GM12878 (cell line): ENCODE measurements at regions not wholly inside any gene's neighbourhood (a gene's known extent, or its start where the extent isn't known, plus 50 kb on each side); places are given as distances from the start of the nearest gene placed in this dataset.
"Not testable (repeated sequence)": the region's sequence is repeated elsewhere in the genome, so short reads cannot be mapped to it uniquely, and the experiment has no call there.

Experiments used
- ATAC-seq: fragments of 200-7000 bp; cut with Tn5 transposase; 3 replicates; pipeline ENCODE4 v1.9.1; 2020; ENCODE audit warnings: mild to moderate bottlenecking, moderate library complexity
- BruUV-seq: library from RNA; stranded (reverse); fragments of 400-500 nt; replicated peaks from 2 replicates; lab custom pipeline; 2021; lab: Mats Ljungman, UMichigan
- CTCF ChIA-PET: fragments of 300-600 bp; sonication (Branson Sonifier 250); formaldehyde crosslinking; extraction: SDS; loops from one replicate; lab custom pipeline; 2021; ENCODE audit warnings: inconsistent platforms; lab: Yijun Ruan, JAX
- POLR2A ChIA-PET: fragments of 350-600 bp; formaldehyde crosslinking; extraction: SDS; loops from one replicate; lab custom pipeline; 2021; ENCODE audit warnings: inconsistent platforms; lab: Charles Lee
- RAD21 ChIA-PET: fragments of 300-600 bp; sonication (Branson Sonifier 250); formaldehyde crosslinking; loops from one replicate; lab custom pipeline; 2023; ENCODE audit warnings: antibody characterized with exemption; ENCODE audit not compliant: unreplicated experiment; lab: Charles Lee
- SMC1A ChIA-PET: fragments of 300-600 bp; sonication (Branson Sonifier 250); formaldehyde crosslinking; loops from one replicate; lab custom pipeline; 2023; ENCODE audit not compliant: unreplicated experiment, uncharacterized antibody; lab: Charles Lee
- DNase-seq: peaks from one replicate; pipeline ENCODE4 v3.0.0-alpha.2; 2011; ENCODE audit warnings: low read depth, low spot score
- FAIRE-seq: peaks from 3 replicates; lab custom pipeline; 2011; peaks lifted over from hg19 to GRCh38; lab: Jason Lieb, UNC
- H2AFZ ChIP-seq: 2 replicates; pipeline ENCODE4 v1.6.0; 2011; ENCODE audit warnings: low read depth, low read length, control low read depth; ENCODE audit not compliant: control insufficient read depth
- H3K27ac ChIP-seq: 2 replicates; pipeline ENCODE4 v1.5.1; 2011; ENCODE audit warnings: control low read depth; ENCODE audit not compliant: control insufficient read depth, insufficient read depth
- H3K27me3 ChIP-seq, 2 experiments: replicated peaks in 1 of 2; 2 replicates each; pipeline versions ENCODE4 v1.6.0 to v1.6.1; 2011; ENCODE audit warnings: low read length in 1 of 2; ENCODE audit not compliant: control insufficient read depth in 2 of 2, insufficient read depth in 2 of 2
- H3K36me3 ChIP-seq, 2 experiments: 2 replicates each; pipeline ENCODE4 v1.5.1; 2011; ENCODE audit warnings: low read length in 1 of 2; ENCODE audit not compliant: control insufficient read depth in 2 of 2, insufficient read depth in 2 of 2
- H3K4me1 ChIP-seq: 2 replicates; pipeline ENCODE4 v1.6.1; 2011; ENCODE audit warnings: mild to moderate bottlenecking, low read length, moderate library complexity, mixed read lengths; ENCODE audit not compliant: control insufficient read depth, insufficient read depth
- H3K4me2 ChIP-seq: 2 replicates; pipeline ENCODE4 v1.6.0; 2011; ENCODE audit warnings: control low read depth; ENCODE audit not compliant: control insufficient read depth, insufficient read depth
- H3K4me3 ChIP-seq: fragments of 200-600 bp; sonication (generic); 2 replicates; pipeline ENCODE4 v1.5.1; 2016
- H3K79me2 ChIP-seq: 2 replicates; pipeline ENCODE4 v1.6.0; 2011; ENCODE audit warnings: low read length; ENCODE audit not compliant: control insufficient read depth, insufficient read depth
- H3K9ac ChIP-seq: 2 replicates; pipeline ENCODE4 v1.8.0; 2011; ENCODE audit warnings: low read length, control low read depth, mixed read lengths; ENCODE audit not compliant: control insufficient read depth, insufficient read depth
- H3K9me3 ChIP-seq: replicated peaks from 3 replicates; pipeline ENCODE4 v1.5.1; 2011; ENCODE audit warnings: mild to moderate bottlenecking, low read length; ENCODE audit not compliant: control insufficient read depth, insufficient read depth
- H4K20me1 ChIP-seq: 2 replicates; pipeline ENCODE4 v1.6.0; 2011; ENCODE audit not compliant: control insufficient read depth, insufficient read depth
- CREM ChIP-seq: IDR thresholded peaks from 2 replicates; pipeline ENCODE4 v1.6.1; 2014; ENCODE audit warnings: antibody characterized with exemption, low read depth
- MTA3 ChIP-seq: IDR thresholded peaks from 2 replicates; pipeline ENCODE4 v1.6.1; 2012; ENCODE audit warnings: low read length, inconsistent platforms, borderline replicate concordance
- POU2F2 ChIP-seq: IDR thresholded peaks from 3 replicates; pipeline ENCODE4 v1.6.1; 2011; ENCODE audit warnings: low read depth, mild to moderate bottlenecking, low read length, borderline replicate concordance
- SREBF1 ChIP-seq: IDR thresholded peaks from 2 replicates; pipeline ENCODE4 v1.6.1; 2012; ENCODE audit warnings: mild to moderate bottlenecking, low read length
- STAT1 ChIP-seq: fragments of 450-650 bp; conservative IDR thresholded peaks from 2 replicates; pipeline ENCODE4 v1.6.1; 2014; ENCODE audit warnings: antibody characterized with exemption, mild to moderate bottlenecking
- TBL1XR1 ChIP-seq: IDR thresholded peaks from 2 replicates; pipeline ENCODE4 v1.6.1; 2012; ENCODE audit warnings: low read depth, low read length, improper control_type of control experiment
- TCF3 ChIP-seq: IDR thresholded peaks from 2 replicates; pipeline ENCODE4 v1.6.1; 2012; ENCODE audit warnings: low read depth, mild to moderate bottlenecking, low read length, borderline replicate concordance; ENCODE audit not compliant: insufficient read depth
- YY1 ChIP-seq: IDR thresholded peaks from 2 replicates; pipeline ENCODE4 v1.6.1; 2011; ENCODE audit warnings: low read depth, mild to moderate bottlenecking, low read length
- WGBS: methylation state at CpG from one replicate; pipeline ENCODE4 v1.1.6; 2016; ENCODE audit warnings: low lambda C conversion rate; ENCODE audit not compliant: insufficient replicate concordance, insufficient coverage; ENCODE audit errors: missing lambda C conversion rate; 5-methylcytosine and 5-hydroxymethylcytosine counted together
- in situ Hi-C: fragments of 300-500 bp; cut with MboI; formaldehyde crosslinking; loops from 9 replicates; pipeline ENCODE4 v1.14.3; 2018; ENCODE audit warnings: mixed read lengths
- intact Hi-C: fragments of 100-400 bp; cut with micrococcal nuclease; formaldehyde crosslinking; loops from one replicate; pipeline ENCODE4 v1.14.2; 2022; ENCODE audit not compliant: unreplicated experiment

DNA sequence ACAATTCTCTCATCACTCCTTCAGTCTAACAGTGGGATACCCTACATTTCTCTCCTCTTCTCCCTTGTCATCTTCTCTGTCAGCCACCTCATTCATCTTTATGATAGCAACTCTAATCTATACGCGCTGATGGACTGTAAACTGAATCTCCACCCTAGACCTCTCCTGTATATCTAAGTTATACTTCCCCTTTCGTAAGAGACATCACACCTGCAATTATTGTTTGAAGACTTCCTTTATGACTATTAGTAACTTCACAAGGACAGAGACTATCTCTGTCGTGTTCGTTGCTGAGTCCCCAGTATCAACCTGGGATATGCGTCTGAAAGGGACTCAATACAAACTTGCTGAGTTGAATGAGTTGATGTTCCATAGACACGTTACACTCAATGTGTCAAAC lies 263.2 kb downstream of the IRS1 start (continued):
- no peak for TF ChIP-seq STAT1
- no peak for TF ChIP-seq TCF3
- TF ChIP-seq POU2F2: no peak
- TF ChIP-seq MTA3: no peak
- no peak for TF ChIP-seq SREBF1

DNA sequence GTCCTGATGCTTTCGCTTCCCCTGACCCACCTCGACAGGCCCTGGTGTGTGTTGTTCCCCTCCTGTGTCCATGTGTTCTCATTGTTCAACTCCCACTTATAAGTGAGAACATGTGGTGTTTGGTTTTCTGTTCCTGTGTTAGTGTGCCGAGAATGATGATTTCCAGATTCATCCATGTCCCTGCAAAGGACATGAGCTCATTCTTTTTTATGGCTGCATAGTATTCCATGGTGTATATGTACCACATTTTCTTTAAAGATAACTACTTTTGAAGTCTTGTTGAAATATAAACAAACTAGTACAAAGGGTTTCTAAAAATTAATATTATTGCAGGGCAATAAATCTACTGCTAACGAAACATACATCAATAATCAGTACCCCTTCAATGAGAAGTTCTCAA lies 266.6 kb downstream of the IRS1 start:
- H3K9me3 ChIP-seq, H3K79me2 ChIP-seq, in situ Hi-C loops, CTCF ChIA-PET, H3K27me3 ChIP-seq, H4K20me1 ChIP-seq, H2AFZ ChIP-seq, POLR2A ChIA-PET, BruUV-seq, H3K4me3 ChIP-seq, H3K4me2 ChIP-seq, intact Hi-C loops, H3K9ac ChIP-seq, DNase-seq, SMC1A ChIA-PET, FAIRE-seq, RAD21 ChIA-PET, H3K36me3 ChIP-seq, H3K4me1 ChIP-seq, H3K27ac ChIP-seq, ATAC-seq: not testable (repeated sequence)
- WGBS: 41% methylated on average over 4 of the region's 4 CpGs

DNA sequence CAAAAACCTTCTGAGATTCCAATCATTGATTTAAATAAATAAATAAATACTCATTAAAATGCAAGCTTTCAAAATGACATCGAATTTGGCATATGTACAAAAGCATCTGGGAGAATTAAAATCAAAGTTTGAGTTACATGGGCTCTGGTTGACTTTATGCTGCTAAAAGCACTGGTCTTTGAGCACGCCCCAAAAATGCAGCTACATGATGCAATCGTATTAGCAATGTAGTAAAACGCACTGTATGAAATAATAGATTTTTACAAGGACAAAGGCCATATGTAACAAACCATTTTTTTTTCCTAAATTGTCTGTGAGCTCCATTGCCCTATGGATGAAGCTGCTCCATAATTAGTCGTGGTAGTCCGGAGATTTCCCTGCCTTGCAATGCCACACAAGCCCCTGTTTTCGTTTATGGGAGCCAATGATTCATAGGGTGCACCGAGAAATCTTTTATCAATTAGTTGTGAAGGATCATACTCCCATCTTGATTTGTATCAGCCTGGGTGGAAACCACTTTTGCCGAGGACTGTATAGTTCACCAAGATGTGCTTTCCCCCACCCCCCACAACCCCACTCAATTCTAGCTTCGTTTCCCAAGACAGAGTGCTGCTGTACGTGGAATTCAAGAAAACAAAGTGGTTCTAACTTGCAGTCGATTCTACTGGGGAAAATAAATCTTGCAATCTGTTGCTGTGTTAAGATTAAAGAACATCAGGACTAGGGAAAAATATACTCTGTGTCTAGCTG lies 268.4 kb downstream of the IRS1 start:
- DNase-seq: no peak
- Histone ChIP-seq H3K9ac (no peak overlapping the region), H3K9me3 (no peaks in the 10 kb centered on the region), H3K79me2 (no peaks in the 10 kb centered on the region), H3K27me3 (no peaks in the 10 kb centered on the region), H3K4me2 (no peak overlapping the region), H4K20me1 (no peaks in the 10 kb centered on the region), H2AFZ (no peak overlapping the region), H3K27ac (no peak overlapping the region), H3K4me3 (no peak overlapping the region), H3K4me1 (no peaks in the 10 kb centered on the region), H3K36me3 (no peaks in the 10 kb centered on the region)
- ChIA-PET RAD21 (no interaction called here), CTCF (no interaction called here), POLR2A (interaction anchor here (0.6 kb wide), 1 partner anchor 242 kb away, joined by 4 read pairs; no protein-coding TSS in a partner anchor), SMC1A (interaction anchor here (0.6 kb wide), 1 partner anchor 309 kb away, joined by 3 read pairs; no protein-coding TSS in a partner anchor)
- no peak for TF ChIP-seq TBL1XR1
- TF ChIP-seq YY1: no peak
- TF ChIP-seq CREM: no peak
- intact Hi-C loops: no loop called here
- ATAC-seq: no peak
- FAIRE-seq: no peak
- WGBS: 21% methylated on average over 12 of the region's 12 CpGs
- in situ Hi-C loops: no loop called here
- no TSS peak for BruUV-seq
